T-helper 2 cell (primary cell): ENCODE measurements at regions not wholly inside any gene's neighbourhood (a gene's known extent, or its start where the extent isn't known, plus 50 kb on each side); places are given as distances from the start of the nearest gene placed in this dataset.

ENCODE experiments used
- DNase-seq, 5 experiments: peaks; one replicate each; pipeline versions ENCODE4 v3.0.0 to v3.0.0-alpha.2; 2012 to 2022

- no peak for DNase-seq
Measured at GRCh38 chr1:60419023-60419422, 345.5 kb upstream of the C1orf87 start.

- no peak for DNase-seq
Measured at GRCh38 chr1:60415696-60416095, 342.1 kb upstream of the C1orf87 start.

- no peak for DNase-seq
Measured at GRCh38 chr1:60413091-60413490, 339.5 kb upstream of the C1orf87 start.

- no peak for DNase-seq
Measured at GRCh38 chr1:60411591-60411990, 338.0 kb upstream of the C1orf87 start.

GRCh38 chr1:60402816-60403215 is 329.2 kb upstream of the C1orf87 start:
- no peak for DNase-seq

GRCh38 chr1:60402216-60402615 is 328.6 kb upstream of the C1orf87 start:
- no peak for DNase-seq

- no peak for DNase-seq
Measured at GRCh38 chr1:60394436-60394835, 320.9 kb upstream of the C1orf87 start.

GRCh38 chr1:60390593-60391282 is 317.2 kb upstream of the C1orf87 start:
- DNase-seq: no peak

- DNase-seq: no peak
Measured at GRCh38 chr1:60388092-60388987, 314.8 kb upstream of the C1orf87 start.

- no peak for DNase-seq
Measured at GRCh38 chr1:60387175-60387574, 313.6 kb upstream of the C1orf87 start.

- DNase-seq: no peak
Measured at GRCh38 chr1:60386249-60386648, 312.7 kb upstream of the C1orf87 start.

- DNase-seq: no peak
Measured at GRCh38 chr1:60376196-60376595, 302.6 kb upstream of the C1orf87 start.

- DNase-seq: no peak
Measured at GRCh38 chr1:60374537-60374936, 301.0 kb upstream of the C1orf87 start.

- no peak for DNase-seq
Measured at GRCh38 chr1:60367532-60367931, 294.0 kb upstream of the C1orf87 start.

GRCh38 chr1:60359431-60359830 is 285.9 kb upstream of the C1orf87 start:
- no peak for DNase-seq

GRCh38 chr1:60350531-60350930 is 277.0 kb upstream of the C1orf87 start:
- DNase-seq: no peak

GRCh38 chr1:60348884-60349283 is 275.3 kb upstream of the C1orf87 start:
- no peak for DNase-seq

- DNase-seq: no peak
Measured at GRCh38 chr1:60345621-60346020, 272.1 kb upstream of the C1orf87 start.

GRCh38 chr1:60345049-60345448 is 271.5 kb upstream of the C1orf87 start:
- DNase-seq: no peak

- DNase-seq: no peak
Measured at GRCh38 chr1:60343736-60344135, 270.2 kb upstream of the C1orf87 start.

- DNase-seq: no peak
Measured at GRCh38 chr1:60342569-60342968, 269.0 kb upstream of the C1orf87 start.

- no peak for DNase-seq
Measured at GRCh38 chr1:60341274-60341673, 267.7 kb upstream of the C1orf87 start.

GRCh38 chr1:60331647-60332046 is 258.1 kb upstream of the C1orf87 start:
- no peak for DNase-seq

- DNase-seq: no peak
Measured at GRCh38 chr1:60329651-60330050, 256.1 kb upstream of the C1orf87 start.
